T47D (cell line): ENCODE measurements at regions not wholly inside any gene's neighbourhood (a gene's known extent, or its start where the extent isn't known, plus 50 kb on each side); places are given as distances from the start of the nearest gene placed in this dataset.

Source experiments
- DNase-seq, 2 experiments: peaks; one replicate each; pipeline versions ENCODE4 v3.0.0 to v3.0.0-alpha.2; 2011 to 2012; ENCODE audit warnings: low read depth in 1 of 2, low spot score in 1 of 2
- JUND ChIP-seq: IDR thresholded peaks from 2 replicates; pipeline ENCODE4 v1.6.1; 2012; ENCODE audit warnings: low read depth
- in situ Hi-C: cut with HindIII; loops from 2 replicates; pipeline ENCODE4 v1.10.0; 2016; ENCODE audit warnings: low sequenced_read_pairs, low pct_unique_long_range_greater_than_20kb

GRCh38 chr7:38107486-38107893, 70.6 kb upstream of the STARD3NL start:
- in situ Hi-C loops: no loop called here
- DNase-seq: peak; percentile 59 to 85
- TF ChIP-seq JUND: no peak

GRCh38 chr7:38112075-38112474, 66.0 kb upstream of the STARD3NL start:
- in situ Hi-C loops: no loop called here
- no peak for DNase-seq
- TF ChIP-seq JUND: no peak

DNA sequence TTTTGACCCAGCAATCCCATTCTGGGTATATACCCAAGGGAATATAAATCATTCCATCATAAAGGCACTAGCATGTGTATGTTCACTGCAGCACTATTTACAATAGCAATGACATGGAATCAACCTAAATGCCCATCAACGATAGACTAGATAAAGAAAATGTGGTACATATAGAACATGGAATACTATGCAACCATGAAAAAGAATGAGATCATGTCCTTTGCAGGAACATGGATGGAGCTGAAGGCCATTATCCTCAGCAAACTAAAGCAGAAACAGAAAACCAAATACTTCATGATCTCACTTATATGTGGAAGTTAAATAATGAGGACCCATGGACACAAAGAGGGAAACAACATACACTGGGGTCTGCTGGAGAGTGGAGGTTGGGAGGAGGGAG, 58.0 kb upstream of the STARD3NL start:
- in situ Hi-C loops: no loop called here
- TF ChIP-seq JUND: no peak
- no peak for DNase-seq

- no peak for TF ChIP-seq JUND
- in situ Hi-C loops: no loop called here
These were observed 55.5 kb upstream of the STARD3NL start for GRCh38 chr7:38122501-38122900.

GRCh38 chr7:38123494-38123893, 54.6 kb upstream of the STARD3NL start:
- in situ Hi-C loops: no loop called here
- DNase-seq: no peak
- TF ChIP-seq JUND: no peak

More at GRCh38 chr7:38122501-38122900, 55.5 kb upstream of the STARD3NL start:
- no peak for DNase-seq

DNA sequence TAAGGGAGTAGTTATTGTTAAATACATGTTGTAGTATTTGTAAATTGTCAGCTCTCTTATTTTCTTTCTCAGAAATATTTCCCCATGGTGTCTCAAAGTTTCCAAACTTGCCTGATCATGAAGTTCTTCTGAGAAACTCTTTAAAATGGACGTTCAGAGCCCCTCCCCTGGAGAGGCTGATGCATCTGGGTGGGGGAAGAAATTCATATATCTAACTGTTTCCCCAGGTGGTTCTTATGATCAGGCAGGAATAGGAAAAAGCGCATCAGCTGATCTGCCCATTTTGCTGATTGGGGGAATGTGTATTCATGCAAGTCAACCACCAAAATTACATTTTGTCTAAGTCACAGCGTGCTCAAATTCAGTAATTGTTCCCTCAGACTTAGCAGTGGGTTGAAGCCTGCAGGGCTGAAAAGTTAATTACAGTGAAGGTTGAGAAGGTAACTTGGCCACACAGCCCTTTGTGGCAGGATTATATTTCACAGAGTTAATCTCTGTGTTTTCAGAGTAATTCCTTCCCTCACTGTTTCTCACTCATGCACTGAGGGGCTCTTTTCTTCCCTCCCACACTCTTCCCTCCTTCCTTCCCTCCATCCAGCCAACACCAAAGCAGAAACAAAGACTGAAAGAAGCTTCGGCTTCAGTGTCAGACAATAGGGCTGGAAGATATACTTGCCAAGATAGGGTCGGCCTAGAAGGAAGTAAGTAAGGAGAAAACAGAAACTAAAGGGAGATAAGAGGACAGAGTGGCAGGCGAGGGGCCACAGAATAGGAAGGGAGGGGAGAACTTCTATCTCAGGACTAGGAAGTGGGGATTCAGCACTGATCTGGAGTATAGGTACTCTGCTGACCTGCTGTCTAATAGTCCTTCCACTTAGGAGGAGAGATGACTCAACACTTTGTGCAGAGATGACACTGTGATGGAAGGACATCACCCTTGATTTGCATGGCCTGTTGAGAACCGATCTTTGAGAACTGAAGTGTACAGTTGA, 50.5 kb upstream of the STARD3NL start:
- DNase-seq: no peak
- in situ Hi-C loops: no loop called here
- no peak for TF ChIP-seq JUND
